EH (cell line): ENCODE measurements at regions not wholly inside any gene's neighbourhood (a gene's known extent, or its start where the extent isn't known, plus 50 kb on each side); places are given as distances from the start of the nearest gene placed in this dataset.

Experiments
- DNase-seq: peaks from one replicate; pipeline ENCODE4 v3.0.0-alpha.2; 2015; ENCODE audit warnings: low read depth

- DNase-seq, result peak; percentile 97
Observed at GRCh38 chr4:10204401-10205058, 87.9 kb upstream of the WDR1 start.

- no peak for DNase-seq
Observed at GRCh38 chr4:10203851-10204250, 87.3 kb upstream of the WDR1 start.

- no peak for DNase-seq
Observed at GRCh38 chr4:10201381-10202223, 85.0 kb upstream of the WDR1 start.

DNA sequence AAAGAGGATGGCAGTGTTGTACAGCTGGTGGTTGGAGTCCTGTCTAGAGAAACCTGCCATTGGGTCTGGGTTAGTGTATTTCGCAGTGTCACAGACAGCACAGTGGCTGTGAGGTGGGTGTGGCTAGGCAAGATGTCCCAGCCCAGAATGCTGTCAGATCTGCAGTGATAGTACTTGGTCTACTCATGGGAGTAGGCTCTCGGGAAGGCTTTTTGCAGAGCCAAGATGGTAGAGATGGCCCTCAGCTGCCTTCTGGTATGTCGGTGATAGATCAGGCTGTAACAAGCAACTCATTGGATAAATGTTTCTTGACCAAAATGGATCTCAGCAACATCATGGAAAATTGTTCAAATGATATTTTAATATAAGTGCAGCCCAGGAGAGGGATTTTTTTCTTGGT, 84.3 kb upstream of the WDR1 start:
- no peak for DNase-seq

- no peak for DNase-seq
Observed at GRCh38 chr4:10198365-10198764, 81.8 kb upstream of the WDR1 start.

- no peak for DNase-seq
Observed at GRCh38 chr4:10197952-10198351, 81.4 kb upstream of the WDR1 start.

GRCh38 chr4:10196191-10196590, 79.6 kb upstream of the WDR1 start:
- DNase-seq, result no peak

- no peak for DNase-seq
Observed at GRCh38 chr4:10192331-10192730, 75.7 kb upstream of the WDR1 start.

- peak; percentile 36 for DNase-seq
Observed at GRCh38 chr4:10188400-10189004, 71.9 kb upstream of the WDR1 start.

- peak; percentile 72 for DNase-seq
Observed at GRCh38 chr4:10186228-10187214, 69.9 kb upstream of the WDR1 start.

DNA sequence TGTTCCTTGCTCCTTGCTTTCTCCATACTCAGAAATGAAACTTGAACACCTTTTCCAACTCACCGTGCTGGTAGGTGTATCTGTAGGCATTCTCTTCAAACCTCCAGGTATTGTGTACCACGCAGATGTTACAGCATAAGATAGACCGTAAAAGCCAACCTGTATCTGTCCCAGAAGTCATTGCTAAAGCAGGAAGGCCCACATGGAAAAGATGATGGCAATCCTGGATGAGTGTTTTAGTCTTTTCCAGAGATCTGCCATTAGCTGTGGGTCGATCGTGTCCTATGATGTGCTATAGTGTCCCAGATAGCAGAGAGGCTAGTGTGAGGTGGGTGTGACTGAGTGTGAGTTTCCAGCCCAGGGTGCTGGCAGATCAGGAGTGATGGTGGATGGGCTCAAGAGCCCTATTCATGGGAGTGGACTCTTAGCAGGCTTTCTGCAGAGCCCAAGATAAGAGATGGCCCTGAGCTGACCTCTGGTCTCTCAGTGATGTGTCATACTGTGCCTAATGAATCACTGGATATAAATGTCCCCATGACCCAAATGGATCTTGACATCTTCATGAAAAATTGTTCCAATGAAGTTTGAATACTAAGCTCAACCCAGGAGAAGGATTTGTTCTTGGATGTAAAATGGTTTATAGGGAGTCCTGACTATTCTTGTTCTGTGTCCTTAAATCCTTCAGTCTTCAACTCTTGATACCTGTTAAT, 69.1 kb upstream of the WDR1 start:
- DNase-seq, result peak; percentile 72

- no peak for DNase-seq
Observed at GRCh38 chr4:10184501-10184938, 67.9 kb upstream of the WDR1 start.

DNA sequence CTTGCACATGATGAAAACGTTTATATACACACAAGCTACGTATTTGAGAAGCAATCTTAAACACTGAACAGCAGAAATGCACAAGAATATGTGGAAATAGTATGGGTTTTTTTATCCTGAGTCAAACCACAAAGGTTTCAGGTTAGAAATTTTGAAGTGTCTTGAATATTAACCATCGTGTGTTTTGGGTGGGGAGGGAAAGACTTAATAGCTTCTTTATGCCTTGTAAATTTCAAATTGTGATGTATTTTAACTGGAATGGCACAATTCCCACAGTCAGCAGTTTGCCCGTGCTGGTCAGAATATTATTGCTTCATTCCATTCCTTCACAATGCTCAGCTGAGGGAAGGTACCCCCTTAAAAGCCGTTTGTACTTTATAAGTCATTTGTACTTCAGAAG, 67.4 kb upstream of the WDR1 start:
- peak; percentile 80 for DNase-seq

DNA sequence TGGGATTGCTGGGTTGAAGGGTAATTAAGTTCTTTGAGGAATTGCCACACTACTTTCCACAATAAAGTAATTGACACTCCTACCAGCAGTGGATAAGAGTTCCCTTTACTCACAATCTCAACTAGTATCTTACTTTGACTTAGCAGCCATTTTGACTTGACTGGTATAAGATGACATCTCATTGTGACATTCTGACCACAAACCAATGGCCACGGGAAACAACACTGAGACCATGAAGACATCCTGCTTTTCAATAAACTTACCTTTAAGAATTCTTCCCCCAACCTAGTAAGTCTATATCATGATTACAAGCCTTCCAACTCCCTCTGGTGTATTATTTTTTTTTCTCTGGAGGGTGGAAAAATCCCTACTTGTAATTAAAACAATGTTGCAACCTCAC, 66.9 kb upstream of the WDR1 start:
- peak; percentile 30 for DNase-seq

- DNase-seq, result no peak
Observed at GRCh38 chr4:10182446-10183424, 66.1 kb upstream of the WDR1 start.

DNA sequence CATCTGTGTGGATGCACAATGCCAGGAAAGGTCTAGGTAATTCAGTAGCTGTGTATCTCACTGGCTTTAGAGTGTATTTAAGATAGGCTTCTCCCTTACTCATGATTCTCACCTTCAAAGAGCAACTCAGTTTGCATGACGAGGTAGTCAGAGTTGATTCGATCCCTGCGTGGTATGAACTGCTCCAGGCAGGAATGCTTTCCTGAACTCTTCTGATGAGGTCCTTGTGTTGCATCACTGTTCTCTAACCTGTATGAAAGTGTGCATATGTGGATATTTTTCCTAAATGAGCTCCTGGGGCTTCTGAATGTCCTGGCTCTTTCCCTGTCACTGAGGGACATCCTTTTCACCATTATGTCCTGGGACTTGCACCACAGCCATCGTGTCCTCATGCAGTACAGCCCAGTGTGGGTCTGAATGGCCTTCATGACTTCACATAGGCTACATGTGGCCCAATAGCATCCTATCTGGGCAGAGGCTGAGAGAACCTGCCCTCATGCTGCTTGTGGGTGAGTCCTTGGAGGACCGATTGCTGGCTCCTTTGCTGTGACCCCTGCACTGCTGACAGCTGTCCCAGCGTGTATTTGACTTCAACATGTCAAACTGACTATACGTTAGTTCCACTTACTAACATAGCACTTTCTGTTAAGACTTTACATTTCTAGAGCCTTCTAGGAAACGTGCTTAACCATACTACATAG, 65.3 kb upstream of the WDR1 start:
- DNase-seq, result no peak

GRCh38 chr4:10180927-10181744, 64.5 kb upstream of the WDR1 start:
- peak; percentile 93 for DNase-seq

- no peak for DNase-seq
Observed at GRCh38 chr4:10180603-10180926, 64.0 kb upstream of the WDR1 start.
